Glomerular endothelial cell (primary cell): ENCODE measurements at regions not wholly inside any gene's neighbourhood (a gene's known extent, or its start where the extent isn't known, plus 50 kb on each side); places are given as distances from the start of the nearest gene placed in this dataset.

Experiments used
- DNase-seq: peaks from one replicate; pipeline ENCODE4 v3.0.0-alpha.2; 2011; ENCODE audit warnings: low read depth, low spot score; ENCODE audit errors: extremely low read depth

GRCh38 chr6:105781248-105781647, 304.9 kb upstream of the PRDM1 start:
- no peak for DNase-seq

GRCh38 chr6:105780146-105780860, 305.8 kb upstream of the PRDM1 start:
- DNase-seq, result no peak

- DNase-seq, result no peak
Measured at GRCh38 chr6:105779110-105779509, 307.0 kb upstream of the PRDM1 start.

GRCh38 chr6:105775095-105775494, 311.0 kb upstream of the PRDM1 start:
- no peak for DNase-seq

- DNase-seq, result no peak
Measured at GRCh38 chr6:105774247-105774646, 311.9 kb upstream of the PRDM1 start.

- DNase-seq, result no peak
Measured at GRCh38 chr6:105771313-105771970, 314.7 kb upstream of the PRDM1 start.

GRCh38 chr6:105769987-105770386, 316.1 kb upstream of the PRDM1 start:
- no peak for DNase-seq

- DNase-seq, result no peak
Measured at GRCh38 chr6:105769197-105769596, 316.9 kb upstream of the PRDM1 start.

GRCh38 chr6:105767541-105767940, 318.6 kb upstream of the PRDM1 start:
- DNase-seq, result no peak

GRCh38 chr6:105765239-105765638, 320.9 kb upstream of the PRDM1 start:
- no peak for DNase-seq

- DNase-seq, result no peak
Measured at GRCh38 chr6:105764315-105764714, 321.8 kb upstream of the PRDM1 start.

GRCh38 chr6:105763866-105764265, 322.3 kb upstream of the PRDM1 start:
- no peak for DNase-seq

- DNase-seq, result no peak
Measured at GRCh38 chr6:105760746-105761145, 325.4 kb upstream of the PRDM1 start.

- no peak for DNase-seq
Measured at GRCh38 chr6:105759946-105760345, 326.2 kb upstream of the PRDM1 start.

- no peak for DNase-seq
Measured at GRCh38 chr6:105759015-105759414, 327.1 kb upstream of the PRDM1 start.

GRCh38 chr6:105757512-105758200, 328.5 kb upstream of the PRDM1 start:
- DNase-seq, result no peak

GRCh38 chr6:105755885-105756284, 330.3 kb upstream of the PRDM1 start:
- DNase-seq, result no peak

- no peak for DNase-seq
Measured at GRCh38 chr6:105753620-105754211, 332.4 kb upstream of the PRDM1 start.

GRCh38 chr6:105753207-105753606, 332.9 kb upstream of the PRDM1 start:
- no peak for DNase-seq

GRCh38 chr6:105750089-105750488, 336.0 kb upstream of the PRDM1 start:
- DNase-seq, result no peak

GRCh38 chr6:105748737-105749161, 337.4 kb upstream of the PRDM1 start:
- DNase-seq, result no peak
